ENCODE measurements at regions not wholly inside any gene's neighbourhood (a gene's known extent, or its start where the extent isn't known, plus 50 kb on each side); places are given as distances from the start of the nearest gene placed in this dataset.

GRCh38 chr13:30006246-30006645, 155.8 kb upstream of the UBL3 start:
- no peaks in the 10 kb centered on the region for H3K9me3 ChIP-seq (ENCODE audit: control insufficient read depth in 4 of 4, low read length in 3 of 4)
- DNase-seq (ENCODE audit: low spot score) = no peak
- H3K36me3 ChIP-seq (ENCODE audit: control insufficient read depth in 4 of 4, insufficient read depth in 3 of 4, low read depth in 1 of 4, low read length in 3 of 4) = no peaks in the 10 kb centered on the region
- no peak overlapping the region for H3K9ac ChIP-seq (ENCODE audit: low read depth in 1 of 2, low read length in 2 of 2)
- 37% methylated on average over 1 of the region's 1 CpG for WGBS
- H3K4me3 ChIP-seq (ENCODE audit: low read depth in 1 of 3, low read length in 3 of 3) = no peak overlapping the region
- H3K27ac ChIP-seq (ENCODE audit: low read depth in 1 of 2, low read length in 2 of 2) = no peak overlapping the region
- H3K27me3 ChIP-seq (ENCODE audit: control insufficient read depth in 4 of 4, insufficient read depth in 4 of 4, low read length in 3 of 4) = no peaks in the 10 kb centered on the region
- H3K4me1 ChIP-seq (ENCODE audit: control insufficient read depth in 4 of 4, insufficient read depth in 4 of 4, low read length in 3 of 4) = no peaks in the 10 kb centered on the region
- TF ChIP-seq, protein P1, sequence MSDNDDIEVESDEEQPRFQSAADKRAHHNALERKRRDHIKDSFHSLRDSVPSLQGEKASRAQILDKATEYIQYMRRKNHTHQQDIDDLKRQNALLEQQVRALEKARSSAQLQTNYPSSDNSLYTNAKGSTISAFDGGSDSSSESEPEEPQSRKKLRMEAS (IDR thresholded peaks at IDR 0.05) = no peak
- TF ChIP-seq EGR1 (IDR thresholded peaks at IDR 0.05; ENCODE audit: low read depth in 2 of 2) (no peak), JUND (IDR thresholded peaks at IDR 0.05) (no peak), RXRA (IDR thresholded peaks at IDR 0.05) (no peak), RAD21 (IDR thresholded peaks at IDR 0.05) (no peak), SP1 (IDR thresholded peaks at IDR 0.05) (no peak), NR2F2 (IDR thresholded peaks at IDR 0.05) (no peak)
- TF ChIP-seq, protein P2, sequence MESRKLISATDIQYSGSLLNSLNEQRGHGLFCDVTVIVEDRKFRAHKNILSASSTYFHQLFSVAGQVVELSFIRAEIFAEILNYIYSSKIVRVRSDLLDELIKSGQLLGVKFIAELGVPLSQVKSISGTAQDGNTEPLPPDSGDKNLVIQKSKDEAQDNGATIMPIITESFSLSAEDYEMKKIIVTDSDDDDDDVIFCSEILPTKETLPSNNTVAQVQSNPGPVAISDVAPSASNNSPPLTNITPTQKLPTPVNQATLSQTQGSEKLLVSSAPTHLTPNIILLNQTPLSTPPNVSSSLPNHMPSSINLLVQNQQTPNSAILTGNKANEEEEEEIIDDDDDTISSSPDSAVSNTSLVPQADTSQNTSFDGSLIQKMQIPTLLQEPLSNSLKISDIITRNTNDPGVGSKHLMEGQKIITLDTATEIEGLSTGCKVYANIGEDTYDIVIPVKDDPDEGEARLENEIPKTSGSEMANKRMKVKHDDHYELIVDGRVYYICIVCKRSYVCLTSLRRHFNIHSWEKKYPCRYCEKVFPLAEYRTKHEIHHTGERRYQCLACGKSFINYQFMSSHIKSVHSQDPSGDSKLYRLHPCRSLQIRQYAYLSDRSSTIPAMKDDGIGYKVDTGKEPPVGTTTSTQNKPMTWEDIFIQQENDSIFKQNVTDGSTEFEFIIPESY (IDR thresholded peaks at IDR 0.05) = no peak

GRCh38 chr13:30004204-30004603, 153.8 kb upstream of the UBL3 start:
- no peak for DNase-seq (ENCODE audit: low spot score)
- Histone ChIP-seq H3K27me3 (ENCODE audit: control insufficient read depth in 4 of 4, insufficient read depth in 4 of 4, low read length in 3 of 4) (no peaks in the 10 kb centered on the region), H3K9ac (ENCODE audit: low read depth in 1 of 2, low read length in 2 of 2) (no peak overlapping the region), H3K4me3 (ENCODE audit: low read depth in 1 of 3, low read length in 3 of 3) (no peak overlapping the region), H3K4me1 (ENCODE audit: control insufficient read depth in 4 of 4, insufficient read depth in 4 of 4, low read length in 3 of 4) (no peaks in the 10 kb centered on the region), H3K9me3 (ENCODE audit: control insufficient read depth in 4 of 4, low read length in 3 of 4) (no peaks in the 10 kb centered on the region), H3K36me3 (ENCODE audit: control insufficient read depth in 4 of 4, insufficient read depth in 3 of 4, low read depth in 1 of 4, low read length in 3 of 4) (no peaks in the 10 kb centered on the region), H3K27ac (ENCODE audit: low read depth in 1 of 2, low read length in 2 of 2) (no peak overlapping the region)
- TF ChIP-seq, protein P2 (IDR thresholded peaks at IDR 0.05) = no peak
- no peak for TF ChIP-seq JUND (IDR thresholded peaks at IDR 0.05)
- TF ChIP-seq SP1 (IDR thresholded peaks at IDR 0.05) = no peak
- no peak for TF ChIP-seq ATF3 (IDR thresholded peaks at IDR 0.05)
- no peak for TF ChIP-seq HNF4G (IDR thresholded peaks at IDR 0.05)
- TF ChIP-seq RAD21 (IDR thresholded peaks at IDR 0.05) = no peak
- no peak for TF ChIP-seq HNF4A (conservative IDR thresholded peaks at IDR 0.05)
- TF ChIP-seq FOXA1 (IDR thresholded peaks at IDR 0.05) = no peak
- TF ChIP-seq CTCF (IDR thresholded peaks at IDR 0.05; ENCODE audit: low read depth, low read length, missing input control) = no peak
- TF ChIP-seq TAF1 (conservative IDR thresholded peaks at IDR 0.05) = no peak
- no peak for TF ChIP-seq YY1 (IDR thresholded peaks at IDR 0.05)
- no peak for TF ChIP-seq RXRA (IDR thresholded peaks at IDR 0.05)
- TF ChIP-seq EGR1 (IDR thresholded peaks at IDR 0.05; ENCODE audit: low read depth in 2 of 2) = no peak
- TF ChIP-seq NR2F2 (IDR thresholded peaks at IDR 0.05) = no peak
- TF ChIP-seq FOXA2 (IDR thresholded peaks at IDR 0.05) = no peak
- TF ChIP-seq, protein P1 (IDR thresholded peaks at IDR 0.05) = no peak
- TF ChIP-seq REST (IDR thresholded peaks at IDR 0.05) = no peak
- TF ChIP-seq GABPA (IDR thresholded peaks at IDR 0.05 in 1 of 2, conservative IDR thresholded peaks at IDR 0.05 in 1 of 2) = no peak

Data from liver (tissue), 8 donors.